IPS-18a (cell line): ENCODE measurements at regions not wholly inside any gene's neighbourhood (a gene's known extent, or its start where the extent isn't known, plus 50 kb on each side); places are given as distances from the start of the nearest gene placed in this dataset.

ENCODE experiments used
- H3K27ac ChIP-seq: one replicate; pipeline ENCODE4 v1.5.1; 2013; ENCODE audit warnings: low read length
- H3K27me3 ChIP-seq: one replicate; pipeline ENCODE4 v1.6.1; 2013; ENCODE audit warnings: mild to moderate bottlenecking, low read length; ENCODE audit not compliant: control insufficient read depth, insufficient read depth
- H3K36me3 ChIP-seq: one replicate; pipeline ENCODE4 v1.6.1; 2013; ENCODE audit warnings: low read depth, low read length; ENCODE audit not compliant: control insufficient read depth
- H3K4me1 ChIP-seq: one replicate; pipeline ENCODE4 v1.6.1; 2013; ENCODE audit warnings: low read depth, low read length; ENCODE audit not compliant: control insufficient read depth
- H3K4me3 ChIP-seq: one replicate; pipeline ENCODE4 v1.5.1; 2013; ENCODE audit warnings: low read length
- H3K9ac ChIP-seq: one replicate; pipeline ENCODE4 v1.6.1; 2013; ENCODE audit warnings: mild to moderate bottlenecking, low read length, moderate library complexity
- H3K9me3 ChIP-seq: one replicate; pipeline ENCODE4 v1.6.1; 2013; ENCODE audit warnings: low read depth, low read length; ENCODE audit not compliant: control insufficient read depth

DNA sequence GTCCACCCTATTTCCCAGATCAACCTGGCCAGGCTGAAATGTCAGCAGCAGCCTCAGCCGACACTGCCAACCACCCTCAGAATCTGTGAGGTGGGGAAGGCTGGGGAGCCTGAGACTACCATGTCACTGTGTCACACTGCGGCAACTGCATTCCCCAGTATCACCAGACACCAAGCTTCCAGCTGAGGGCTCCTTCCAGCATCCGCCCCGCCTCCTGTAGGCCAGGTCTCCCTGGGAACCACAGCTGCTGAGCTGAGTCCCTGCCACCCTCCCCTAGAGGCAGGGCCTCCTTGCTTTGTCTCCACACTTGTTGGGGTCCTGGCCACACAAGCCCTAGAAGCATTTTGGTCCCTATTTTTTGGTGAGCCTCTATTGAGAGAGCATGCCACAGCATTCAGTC lies 115.7 kb downstream of the UNC5CL start:
- no peaks in the 10 kb centered on the region for H3K36me3 ChIP-seq
- no peak overlapping the region for H3K4me3 ChIP-seq
- peaks cover 13% of the 10 kb centered on the region for H3K27me3 ChIP-seq
- no peak overlapping the region for H3K9ac ChIP-seq
- H3K4me1 ChIP-seq = peaks cover 8% of the 10 kb centered on the region
- no peaks in the 10 kb centered on the region for H3K9me3 ChIP-seq
- no peak overlapping the region for H3K27ac ChIP-seq

GRCh38 chr6:40922281-40922680 lies 116.7 kb downstream of the UNC5CL start:
- Histone ChIP-seq H3K9me3 (no peaks in the 10 kb centered on the region), H3K27me3 (peaks cover 18% of the 10 kb centered on the region), H3K4me3 (no peak overlapping the region), H3K9ac (no peak overlapping the region), H3K27ac (no peak overlapping the region), H3K4me1 (peaks cover 16% of the 10 kb centered on the region), H3K36me3 (no peaks in the 10 kb centered on the region)

DNA sequence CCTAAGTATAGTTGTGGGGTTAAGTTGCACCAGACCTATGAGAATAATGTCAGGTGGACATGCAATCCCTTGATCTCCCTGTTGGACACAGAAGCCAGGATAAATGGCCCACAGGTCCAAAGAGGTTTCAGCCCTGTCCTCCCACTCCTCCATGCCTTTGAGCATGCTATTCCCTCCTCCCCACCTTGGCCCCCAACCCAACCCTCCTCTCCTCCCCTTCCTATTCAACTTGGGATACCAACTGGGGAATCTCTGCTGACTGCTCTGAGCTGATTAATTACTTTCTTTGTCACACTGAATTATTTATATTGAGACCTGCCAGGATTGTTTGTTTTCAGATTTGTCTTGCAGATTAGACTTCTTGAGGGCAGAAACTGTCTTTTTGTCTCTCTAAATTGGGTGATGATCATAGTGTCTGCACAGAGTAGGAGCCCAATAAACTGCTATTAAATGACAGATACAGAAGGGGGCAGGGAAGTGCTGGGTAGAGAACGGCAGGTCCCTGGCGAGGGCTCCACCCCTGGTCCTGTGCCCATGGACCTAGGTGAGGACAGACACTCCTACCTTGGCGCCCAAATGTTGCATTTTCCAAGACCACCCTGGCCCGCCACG lies 120.9 kb downstream of the UNC5CL start:
- H3K9ac ChIP-seq = no peak overlapping the region
- H3K9me3 ChIP-seq = no peaks in the 10 kb centered on the region
- peaks cover 25% of the 10 kb centered on the region for H3K27me3 ChIP-seq
- no peak overlapping the region for H3K4me3 ChIP-seq
- no peak overlapping the region for H3K27ac ChIP-seq
- H3K36me3 ChIP-seq = no peaks in the 10 kb centered on the region
- H3K4me1 ChIP-seq = peaks cover 16% of the 10 kb centered on the region

GRCh38 chr6:40917603-40918002 lies 121.4 kb downstream of the UNC5CL start:
- Histone ChIP-seq H3K9me3 (no peaks in the 10 kb centered on the region), H3K27ac (no peak overlapping the region), H3K4me3 (no peak overlapping the region), H3K36me3 (no peaks in the 10 kb centered on the region), H3K9ac (no peak overlapping the region), H3K4me1 (peaks cover 16% of the 10 kb centered on the region), H3K27me3 (peaks cover 25% of the 10 kb centered on the region)

GRCh38 chr6:40916845-40917244 lies 122.2 kb downstream of the UNC5CL start:
- H3K27ac ChIP-seq = no peak overlapping the region
- H3K4me3 ChIP-seq = no peak overlapping the region
- no peak overlapping the region for H3K9ac ChIP-seq
- H3K27me3 ChIP-seq = peaks cover 25% of the 10 kb centered on the region
- no peaks in the 10 kb centered on the region for H3K9me3 ChIP-seq
- H3K36me3 ChIP-seq = no peaks in the 10 kb centered on the region
- H3K4me1 ChIP-seq = peaks cover 16% of the 10 kb centered on the region

DNA sequence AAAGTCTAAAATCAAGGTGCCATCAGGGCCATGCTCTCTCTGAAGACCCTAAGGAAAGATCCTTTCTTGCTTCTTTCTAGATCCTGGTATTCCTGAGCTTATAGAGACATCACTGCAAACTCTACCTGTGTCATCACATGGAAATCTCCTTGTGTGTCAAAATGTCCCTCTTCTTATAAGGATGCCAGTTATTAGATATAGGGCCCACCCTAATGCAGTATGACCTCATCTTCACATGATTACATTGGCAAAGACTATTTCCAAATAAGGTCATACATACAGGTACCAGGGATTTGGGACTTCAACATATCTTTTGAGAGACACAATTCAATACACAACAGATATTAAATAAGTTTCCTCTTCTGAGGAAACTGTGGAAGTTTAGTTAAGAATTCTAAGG lies 123.9 kb downstream of the UNC5CL start:
- Histone ChIP-seq H3K9ac (no peak overlapping the region), H3K36me3 (no peaks in the 10 kb centered on the region), H3K4me1 (peaks cover 16% of the 10 kb centered on the region), H3K9me3 (no peaks in the 10 kb centered on the region), H3K4me3 (no peak overlapping the region), H3K27me3 (peaks cover 25% of the 10 kb centered on the region), H3K27ac (no peak overlapping the region)

- Histone ChIP-seq H3K9me3 (no peaks in the 10 kb centered on the region), H3K4me3 (no peak overlapping the region), H3K4me1 (peaks cover 16% of the 10 kb centered on the region), H3K36me3 (no peaks in the 10 kb centered on the region), H3K27me3 (peaks cover 18% of the 10 kb centered on the region), H3K27ac (no peak overlapping the region), H3K9ac (no peak overlapping the region)
Observed at GRCh38 chr6:40914005-40914404, 125.0 kb downstream of the UNC5CL start.

DNA sequence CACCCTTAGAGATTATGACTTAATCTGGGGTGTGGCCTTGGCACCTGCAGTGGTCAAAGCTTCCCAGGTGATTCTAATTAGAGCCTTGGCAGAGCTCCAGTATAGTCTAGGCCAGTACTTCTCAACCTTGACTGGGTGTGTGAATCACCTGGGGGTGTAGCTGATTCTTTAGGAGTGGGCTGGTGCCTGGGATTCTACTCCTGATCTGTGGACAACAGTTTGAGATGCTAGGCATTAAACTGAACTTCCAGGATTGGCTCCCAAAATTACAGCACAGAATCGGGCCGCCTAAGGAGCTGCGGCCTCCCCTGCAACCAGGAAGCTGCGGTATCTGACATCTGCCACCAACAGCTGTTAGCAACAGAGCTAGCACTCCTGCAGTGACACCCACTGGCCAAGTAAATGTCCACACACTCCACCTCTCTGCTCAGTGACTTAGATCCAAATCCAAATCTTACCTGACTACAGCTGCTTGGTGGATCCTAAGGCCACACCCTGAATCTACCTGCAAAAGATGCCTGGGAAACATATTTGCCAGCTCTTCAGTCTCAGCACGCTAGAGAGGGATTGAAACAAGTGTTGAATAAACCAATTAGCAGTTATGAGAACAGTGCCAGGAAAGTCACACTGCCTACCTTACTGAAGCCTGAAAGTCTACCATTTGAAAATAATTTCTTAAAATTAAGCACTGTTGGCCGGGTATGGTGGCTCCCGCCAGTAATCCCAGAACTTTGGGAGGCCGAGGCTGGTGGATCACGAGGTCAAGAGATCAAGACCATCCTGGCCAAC lies 126.7 kb downstream of the UNC5CL start:
- Histone ChIP-seq H3K9me3 (no peaks in the 10 kb centered on the region), H3K27me3 (peaks cover 7% of the 10 kb centered on the region), H3K4me3 (no peak overlapping the region), H3K4me1 (peaks cover under 1% of the 10 kb centered on the region), H3K27ac (no peak overlapping the region), H3K36me3 (no peaks in the 10 kb centered on the region), H3K9ac (no peak overlapping the region)

DNA sequence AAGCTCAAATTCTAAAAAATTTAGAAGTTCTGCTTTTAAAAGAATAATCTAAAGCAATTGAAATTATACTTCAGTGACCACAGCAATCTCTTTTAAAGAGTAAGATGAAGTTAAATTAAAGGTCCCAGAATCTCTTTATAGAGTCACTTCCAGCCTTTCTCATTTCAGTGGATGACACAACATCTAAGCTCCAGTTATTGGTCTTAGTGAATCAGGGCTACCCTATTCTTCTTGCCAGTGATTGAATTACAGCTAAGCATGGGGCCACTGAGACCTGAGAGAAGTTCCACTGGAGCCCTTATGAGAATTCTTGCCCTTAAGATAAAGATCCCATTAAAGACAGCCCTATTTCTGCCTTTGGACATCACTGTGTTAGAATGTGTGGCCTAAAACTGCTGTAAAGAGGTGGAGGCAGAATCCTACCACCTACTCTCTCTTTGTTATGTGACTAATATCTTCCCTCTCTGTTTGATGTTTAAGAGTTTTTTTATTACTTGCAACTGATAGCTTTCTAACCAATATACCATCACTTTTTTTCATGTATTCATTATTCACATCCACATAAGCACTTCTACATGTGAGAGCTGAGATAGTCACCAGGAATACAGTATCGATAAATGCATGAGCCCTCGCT lies 128.6 kb downstream of the UNC5CL start:
- H3K4me1 ChIP-seq = no peaks in the 10 kb centered on the region
- H3K36me3 ChIP-seq = no peaks in the 10 kb centered on the region
- no peaks in the 10 kb centered on the region for H3K27me3 ChIP-seq
- no peak overlapping the region for H3K4me3 ChIP-seq
- H3K9me3 ChIP-seq = no peaks in the 10 kb centered on the region
- no peak overlapping the region for H3K9ac ChIP-seq
- H3K27ac ChIP-seq = no peak overlapping the region

DNA sequence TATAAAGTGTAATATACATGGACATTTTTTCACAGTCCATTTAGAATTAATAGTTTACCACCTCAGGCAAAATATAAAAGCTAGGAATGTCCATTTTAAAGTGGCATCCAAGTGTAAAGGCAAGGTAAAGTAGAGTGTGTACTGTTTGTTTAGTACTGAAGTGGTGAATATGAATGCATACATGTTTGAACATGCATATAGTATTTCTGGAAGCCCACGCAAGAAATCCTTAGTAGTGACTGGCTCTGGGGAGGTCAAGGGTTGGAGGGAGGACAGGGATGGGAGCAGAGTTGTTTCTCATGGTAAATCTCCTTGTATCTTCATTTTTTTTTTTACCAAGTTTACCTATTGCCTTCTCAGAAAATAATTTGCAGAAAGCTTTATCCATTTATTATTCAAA lies 129.2 kb downstream of the UNC5CL start:
- Histone ChIP-seq H3K27ac (no peak overlapping the region), H3K4me1 (no peaks in the 10 kb centered on the region), H3K9me3 (no peaks in the 10 kb centered on the region), H3K9ac (no peak overlapping the region), H3K27me3 (no peaks in the 10 kb centered on the region), H3K4me3 (no peak overlapping the region), H3K36me3 (no peaks in the 10 kb centered on the region)

GRCh38 chr6:40907198-40907701 lies 131.8 kb downstream of the UNC5CL start:
- no peaks in the 10 kb centered on the region for H3K9me3 ChIP-seq
- no peaks in the 10 kb centered on the region for H3K4me1 ChIP-seq
- H3K9ac ChIP-seq = no peak overlapping the region
- H3K27ac ChIP-seq = no peak overlapping the region
- H3K27me3 ChIP-seq = no peaks in the 10 kb centered on the region
- H3K4me3 ChIP-seq = no peak overlapping the region
- no peaks in the 10 kb centered on the region for H3K36me3 ChIP-seq
